GM06990 (cell line): ENCODE measurements at regions not wholly inside any gene's neighbourhood (a gene's known extent, or its start where the extent isn't known, plus 50 kb on each side); places are given as distances from the start of the nearest gene placed in this dataset.

Source experiments
- DNase-seq: peaks from one replicate; pipeline ENCODE4 v3.0.0-alpha.2; 2011; ENCODE audit not compliant: insufficient read length; ENCODE audit errors: extremely low read depth
- H3K27me3 ChIP-seq: replicated peaks from 2 replicates; pipeline ENCODE4 v1.6.0; 2011; ENCODE audit warnings: low read length; ENCODE audit not compliant: control insufficient read depth, insufficient read depth
- H3K36me3 ChIP-seq: 2 replicates; pipeline ENCODE4 v1.5.1; 2011; ENCODE audit warnings: low read length; ENCODE audit not compliant: control insufficient read depth, insufficient read depth
- H3K4me3 ChIP-seq: replicated peaks from 2 replicates; pipeline ENCODE4 v1.5.1; 2011; ENCODE audit warnings: low read depth, mild to moderate bottlenecking, control low read depth, low read length
- TF ChIP-seq, protein P1 (sequence below): IDR thresholded peaks from 2 replicates; pipeline ENCODE4 v1.5.1; 2011; ENCODE audit warnings: low read length, control low read depth, mild to moderate bottlenecking, inconsistent platforms; ENCODE audit not compliant: insufficient read depth, poor library complexity, severe bottlenecking

DNA sequence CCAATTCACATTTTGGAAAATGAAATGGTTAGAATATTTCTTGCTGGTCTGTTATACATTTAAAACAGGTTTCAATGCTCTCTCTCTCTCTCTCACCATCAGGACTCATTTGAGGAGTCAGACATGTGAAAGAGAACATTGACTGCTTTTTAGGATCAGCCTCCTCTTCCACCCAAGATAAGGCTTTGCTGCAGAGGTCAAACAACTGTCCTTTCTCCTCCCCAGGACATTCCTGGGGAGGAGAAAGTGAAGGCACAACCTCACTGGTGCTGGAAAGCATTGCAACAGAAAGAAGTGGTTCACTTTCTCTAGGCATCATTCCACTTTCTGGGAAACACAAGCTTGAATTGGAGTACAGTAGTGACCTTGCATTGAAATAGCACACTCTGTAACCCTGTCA lies 409.1 kb upstream of the NR2F2 start:
- TF ChIP-seq, protein P1, sequence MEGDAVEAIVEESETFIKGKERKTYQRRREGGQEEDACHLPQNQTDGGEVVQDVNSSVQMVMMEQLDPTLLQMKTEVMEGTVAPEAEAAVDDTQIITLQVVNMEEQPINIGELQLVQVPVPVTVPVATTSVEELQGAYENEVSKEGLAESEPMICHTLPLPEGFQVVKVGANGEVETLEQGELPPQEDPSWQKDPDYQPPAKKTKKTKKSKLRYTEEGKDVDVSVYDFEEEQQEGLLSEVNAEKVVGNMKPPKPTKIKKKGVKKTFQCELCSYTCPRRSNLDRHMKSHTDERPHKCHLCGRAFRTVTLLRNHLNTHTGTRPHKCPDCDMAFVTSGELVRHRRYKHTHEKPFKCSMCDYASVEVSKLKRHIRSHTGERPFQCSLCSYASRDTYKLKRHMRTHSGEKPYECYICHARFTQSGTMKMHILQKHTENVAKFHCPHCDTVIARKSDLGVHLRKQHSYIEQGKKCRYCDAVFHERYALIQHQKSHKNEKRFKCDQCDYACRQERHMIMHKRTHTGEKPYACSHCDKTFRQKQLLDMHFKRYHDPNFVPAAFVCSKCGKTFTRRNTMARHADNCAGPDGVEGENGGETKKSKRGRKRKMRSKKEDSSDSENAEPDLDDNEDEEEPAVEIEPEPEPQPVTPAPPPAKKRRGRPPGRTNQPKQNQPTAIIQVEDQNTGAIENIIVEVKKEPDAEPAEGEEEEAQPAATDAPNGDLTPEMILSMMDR: no peak
- H3K36me3 ChIP-seq: no peaks in the 10 kb centered on the region
- no peak for DNase-seq
- H3K27me3 ChIP-seq: no peaks in the 10 kb centered on the region
- no peak overlapping the region for H3K4me3 ChIP-seq

GRCh38 chr15:95922431-95922830 lies 408.1 kb upstream of the NR2F2 start:
- Histone ChIP-seq H3K4me3 (no peak overlapping the region), H3K36me3 (no peaks in the 10 kb centered on the region), H3K27me3 (no peaks in the 10 kb centered on the region)
- no peak for DNase-seq
- TF ChIP-seq, protein P1: peak; percentile 28

- no peak overlapping the region for H3K4me3 ChIP-seq
- no peaks in the 10 kb centered on the region for H3K36me3 ChIP-seq
- DNase-seq: no peak
- TF ChIP-seq, protein P1: no peak
- H3K27me3 ChIP-seq: no peaks in the 10 kb centered on the region
Observed at GRCh38 chr15:95923792-95924191, 406.7 kb upstream of the NR2F2 start.

DNA sequence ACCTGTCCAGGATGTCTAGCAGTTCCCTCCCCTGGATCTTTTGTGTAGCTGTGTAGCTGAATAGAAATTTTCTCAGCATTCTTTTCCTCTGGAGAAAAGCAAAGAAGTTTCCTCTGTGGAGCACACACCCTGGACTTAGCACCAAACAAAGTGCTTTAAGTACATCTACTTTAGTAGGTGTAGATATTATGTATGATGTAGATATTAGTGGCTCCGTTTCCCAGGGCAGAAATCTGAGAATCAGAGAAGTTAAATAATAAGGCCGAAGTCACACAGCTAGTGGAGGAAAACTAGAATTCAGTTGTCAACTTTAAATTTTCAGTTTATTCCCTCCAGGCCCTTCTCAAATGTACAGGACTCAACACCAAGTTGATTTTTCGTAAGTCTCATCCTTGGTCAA lies 401.7 kb upstream of the NR2F2 start:
- Histone ChIP-seq H3K4me3 (no peak overlapping the region), H3K27me3 (no peaks in the 10 kb centered on the region), H3K36me3 (no peaks in the 10 kb centered on the region)
- DNase-seq: no peak
- TF ChIP-seq, protein P1: no peak

GRCh38 chr15:95929232-95929846 lies 401.2 kb upstream of the NR2F2 start:
- H3K27me3 ChIP-seq: no peaks in the 10 kb centered on the region
- no peak overlapping the region for H3K4me3 ChIP-seq
- DNase-seq: peak; percentile 20
- TF ChIP-seq, protein P1: no peak
- no peaks in the 10 kb centered on the region for H3K36me3 ChIP-seq
